ENCODE measurements at regions not wholly inside any gene's neighbourhood (a gene's known extent, or its start where the extent isn't known, plus 50 kb on each side); places are given as distances from the start of the nearest gene placed in this dataset.
"Not testable (repeated sequence)": the region's sequence is repeated elsewhere in the genome, so short reads cannot be mapped to it uniquely, and the experiment has no call there.

DNA sequence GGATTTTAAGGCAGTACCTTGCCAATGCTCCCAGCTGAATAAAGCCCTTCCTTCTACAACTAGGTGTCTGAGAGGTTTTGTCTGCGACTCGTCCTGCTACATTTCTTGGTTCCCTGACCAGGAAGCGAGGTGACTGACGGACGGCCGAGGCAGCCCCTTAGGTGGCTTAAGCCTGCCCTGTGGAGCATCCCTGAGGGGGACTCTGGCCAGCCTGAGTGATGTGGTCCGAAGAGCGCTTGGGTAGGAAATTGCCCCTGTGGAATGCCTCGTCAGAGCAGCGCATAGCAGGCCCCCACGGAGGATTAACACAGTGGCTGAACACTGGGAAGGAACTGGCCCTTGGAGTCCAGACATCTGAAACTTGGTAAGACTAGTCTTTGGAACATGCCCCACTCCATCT, 210.9 kb upstream of the CNTN3 start:
- H3K23ac ChIP-seq (ENCODE audit: insufficient read length); H3K4me1 ChIP-seq (replicated peaks in 1 of 4; ENCODE audit: control insufficient read depth in 3 of 4, insufficient read depth in 4 of 4, low read length in 3 of 4); H2BK12ac ChIP-seq (ENCODE audit: low read depth, low read length); H2AFZ ChIP-seq (ENCODE audit: low read length); H3K56ac ChIP-seq (replicated peaks; ENCODE audit: insufficient read length, low read depth, low read length); H3K18ac ChIP-seq (ENCODE audit: extremely low read depth, low read length); H4K91ac ChIP-seq (replicated peaks; ENCODE audit: insufficient read length, low read length); H3K36me3 ChIP-seq (ENCODE audit: control insufficient read depth in 2 of 4, insufficient read depth in 4 of 4, low read length in 3 of 4); CTCF ChIA-PET (ENCODE audit: partially characterized antibody); H4K8ac ChIP-seq (ENCODE audit: extremely low read depth, insufficient read depth, low read length); H3K79me2 ChIP-seq (ENCODE audit: control insufficient read depth in 1 of 2, insufficient read depth in 2 of 2, low read length in 2 of 2); H3K4me3 ChIP-seq (ENCODE audit: extremely low read depth in 1 of 4, insufficient read depth in 2 of 4, low read depth in 3 of 4, low read length in 4 of 4); H4K5ac ChIP-seq (ENCODE audit: insufficient read length, low read depth, low read length); H3K27ac ChIP-seq (ENCODE audit: low read depth, low read length); POLR2A ChIA-PET (ENCODE audit: partially characterized antibody); H2BK5ac ChIP-seq (ENCODE audit: low read depth, low read length); DNase-seq (ENCODE audit: low read depth in 1 of 2, low spot score in 2 of 2); H3K27me3 ChIP-seq (replicated peaks in 1 of 4; ENCODE audit: control insufficient read depth in 3 of 4, extremely low read depth in 1 of 4, insufficient read depth in 3 of 4, low read length in 3 of 4); H3K79me1 ChIP-seq (ENCODE audit: low read depth, low read length); H3K4ac ChIP-seq (replicated peaks; ENCODE audit: insufficient read length, low read depth, low read length); H4K20me1 ChIP-seq (replicated peaks in 1 of 2; ENCODE audit: control insufficient read depth in 1 of 2, insufficient read depth in 2 of 2, low read length in 2 of 2); H3K9ac ChIP-seq (replicated peaks in 1 of 4; ENCODE audit: extremely low read depth in 1 of 4, low read depth in 3 of 4, low read length in 3 of 4); H3K23me2 ChIP-seq (ENCODE audit: low read depth, low read length); H2BK120ac ChIP-seq (replicated peaks; ENCODE audit: low read depth, low read length); H2BK15ac ChIP-seq (ENCODE audit: low read length); H3K4me2 ChIP-seq (ENCODE audit: insufficient read depth in 1 of 2, low read depth in 2 of 2, low read length in 2 of 2); H3K9me3 ChIP-seq (ENCODE audit: insufficient read depth in 2 of 2, low read depth in 1 of 2, low read length in 1 of 2); H2AK5ac ChIP-seq (ENCODE audit: low read depth, low read length); FAIRE-seq; H2BK20ac ChIP-seq (ENCODE audit: low read length); H3K14ac ChIP-seq (ENCODE audit: insufficient read length): not testable (repeated sequence)
- 95% methylated on average over 11 of the region's 11 CpGs; no CpG with 5 or more reads in 1 of the 2 experiments for WGBS, 2 experiments (ENCODE audit: extremely low coverage in 1 of 2, insufficient coverage in 1 of 2, insufficient read length in 1 of 2, insufficient replicate concordance in 2 of 2, low coverage in 1 of 2, low lambda C conversion rate in 2 of 2, missing lambda C conversion rate in 1 of 2)
